Cardiac muscle cell (in vitro differentiated cells and primary cell): ENCODE measurements at regions not wholly inside any gene's neighbourhood (a gene's known extent, or its start where the extent isn't known, plus 50 kb on each side); places are given as distances from the start of the nearest gene placed in this dataset.
A peak's percentile ranks its signal among the peaks of the same experiment; 100 is the strongest.

Experiments used
- DNase-seq, 2 donors: peaks; one replicate each; pipeline versions ENCODE4 v3.0.0 to v3.0.0-alpha.2; 2010 to 2017; ENCODE audit warnings: low read depth in 1 of 2, low spot score in 1 of 2
- H3K27ac ChIP-seq: fragments of 200-600 bp; sonication (generic); 2 replicates; pipeline ENCODE4 v1.5.1; 2016
- H3K27me3 ChIP-seq: fragments of 200-600 bp; sonication (generic); 2 replicates; pipeline ENCODE4 v1.6.0; 2016; ENCODE audit warnings: control low read depth
- H3K36me3 ChIP-seq: fragments of 200-600 bp; sonication (generic); 2 replicates; pipeline ENCODE4 v1.5.1; 2016; ENCODE audit warnings: control low read depth
- H3K4me1 ChIP-seq: fragments of 200-600 bp; sonication (generic); 2 replicates; pipeline ENCODE4 v1.8.1; 2017; ENCODE audit warnings: low read depth, mild to moderate bottlenecking, mixed run types
- H3K4me3 ChIP-seq: fragments of 200-600 bp; sonication (generic); 2 replicates; pipeline ENCODE4 v1.5.1; 2016; ENCODE audit warnings: mild to moderate bottlenecking
- H3K9me3 ChIP-seq: fragments of 200-600 bp; sonication (generic); 2 replicates; pipeline ENCODE4 v1.5.1; 2017; ENCODE audit warnings: low read depth, mild to moderate bottlenecking, control low read depth
- TF ChIP-seq, protein P1 (sequence below): IDR thresholded peaks from 2 replicates; pipeline ENCODE4 v1.5.1; 2012; ENCODE audit warnings: low read depth, mild to moderate bottlenecking, low read length

DNA sequence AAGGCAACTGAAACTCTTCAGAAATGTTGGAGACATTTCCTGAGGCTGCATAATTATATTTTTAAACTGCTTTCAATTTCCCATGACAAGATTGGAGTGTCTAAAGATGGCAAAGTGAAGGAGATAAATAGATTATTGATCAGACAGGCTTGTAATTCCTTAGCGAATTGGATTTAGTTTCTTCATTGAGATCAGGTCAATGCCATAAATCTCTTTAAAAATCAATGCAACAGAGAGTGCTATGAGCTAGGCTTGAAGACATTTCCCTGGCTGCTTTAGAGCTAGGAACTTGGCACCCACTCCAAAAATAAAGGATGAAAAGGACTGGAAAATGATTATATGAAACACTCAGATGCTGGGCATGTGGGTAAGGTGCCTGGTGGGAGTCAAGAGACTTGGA is 828.4 kb downstream of the TLR4 start:
- H3K36me3 ChIP-seq, result no peaks in the 10 kb centered on the region
- no peaks in the 10 kb centered on the region for H3K9me3 ChIP-seq
- DNase-seq, result no peak
- H3K27ac ChIP-seq, result no peak overlapping the region
- no peak overlapping the region for H3K4me3 ChIP-seq
- H3K4me1 ChIP-seq, result peaks cover 8% of the 10 kb centered on the region
- TF ChIP-seq, protein P1, sequence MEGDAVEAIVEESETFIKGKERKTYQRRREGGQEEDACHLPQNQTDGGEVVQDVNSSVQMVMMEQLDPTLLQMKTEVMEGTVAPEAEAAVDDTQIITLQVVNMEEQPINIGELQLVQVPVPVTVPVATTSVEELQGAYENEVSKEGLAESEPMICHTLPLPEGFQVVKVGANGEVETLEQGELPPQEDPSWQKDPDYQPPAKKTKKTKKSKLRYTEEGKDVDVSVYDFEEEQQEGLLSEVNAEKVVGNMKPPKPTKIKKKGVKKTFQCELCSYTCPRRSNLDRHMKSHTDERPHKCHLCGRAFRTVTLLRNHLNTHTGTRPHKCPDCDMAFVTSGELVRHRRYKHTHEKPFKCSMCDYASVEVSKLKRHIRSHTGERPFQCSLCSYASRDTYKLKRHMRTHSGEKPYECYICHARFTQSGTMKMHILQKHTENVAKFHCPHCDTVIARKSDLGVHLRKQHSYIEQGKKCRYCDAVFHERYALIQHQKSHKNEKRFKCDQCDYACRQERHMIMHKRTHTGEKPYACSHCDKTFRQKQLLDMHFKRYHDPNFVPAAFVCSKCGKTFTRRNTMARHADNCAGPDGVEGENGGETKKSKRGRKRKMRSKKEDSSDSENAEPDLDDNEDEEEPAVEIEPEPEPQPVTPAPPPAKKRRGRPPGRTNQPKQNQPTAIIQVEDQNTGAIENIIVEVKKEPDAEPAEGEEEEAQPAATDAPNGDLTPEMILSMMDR, result no peak
- no peaks in the 10 kb centered on the region for H3K27me3 ChIP-seq

DNA sequence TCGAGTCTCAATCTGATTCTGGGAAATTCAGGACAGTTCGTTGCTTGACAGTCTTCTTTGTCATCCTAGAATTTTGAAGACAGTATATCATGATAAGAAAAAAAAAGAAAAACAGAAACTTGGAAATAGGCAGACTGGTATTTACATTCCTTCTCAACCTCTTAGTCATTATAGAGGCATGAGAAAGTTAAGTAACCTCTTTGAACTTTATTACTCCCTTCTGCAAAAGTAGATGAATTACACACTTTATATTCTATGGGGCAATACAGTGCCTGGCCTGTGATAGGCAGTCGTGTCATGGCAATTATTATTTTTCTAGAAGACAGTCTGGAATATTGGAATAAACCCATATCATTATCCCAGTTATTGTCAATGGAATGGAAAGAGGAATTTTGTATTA is 828.9 kb downstream of the TLR4 start:
- Histone ChIP-seq H3K27ac (no peak overlapping the region), H3K4me3 (no peak overlapping the region), H3K27me3 (no peaks in the 10 kb centered on the region), H3K36me3 (no peaks in the 10 kb centered on the region), H3K4me1 (peaks cover 8% of the 10 kb centered on the region), H3K9me3 (no peaks in the 10 kb centered on the region)
- no peak for DNase-seq
- TF ChIP-seq, protein P1, result no peak

DNA sequence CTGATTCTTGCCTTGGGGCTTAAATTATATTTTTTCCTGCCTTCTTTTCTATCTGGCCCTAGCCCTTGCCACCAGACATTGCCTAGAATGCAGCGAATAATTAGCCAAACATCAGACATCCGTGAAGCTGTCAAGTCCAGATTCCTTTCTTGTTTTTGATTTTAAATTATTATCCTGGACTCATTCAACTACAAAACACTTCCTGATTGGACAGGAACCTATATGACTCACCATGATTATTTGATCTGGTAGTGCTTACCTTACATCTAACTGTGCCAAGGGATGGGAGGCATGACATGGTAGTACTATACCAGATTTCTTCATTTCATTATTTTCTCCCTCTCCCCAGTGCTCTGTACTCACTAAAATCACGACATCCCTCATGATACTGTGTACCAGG is 829.6 kb downstream of the TLR4 start:
- no peaks in the 10 kb centered on the region for H3K9me3 ChIP-seq
- H3K27ac ChIP-seq, result no peak overlapping the region
- H3K27me3 ChIP-seq, result no peaks in the 10 kb centered on the region
- no peak overlapping the region for H3K4me3 ChIP-seq
- DNase-seq, result no peak
- peaks cover 7% of the 10 kb centered on the region for H3K4me1 ChIP-seq
- TF ChIP-seq, protein P1, result no peak
- H3K36me3 ChIP-seq, result no peaks in the 10 kb centered on the region

DNA sequence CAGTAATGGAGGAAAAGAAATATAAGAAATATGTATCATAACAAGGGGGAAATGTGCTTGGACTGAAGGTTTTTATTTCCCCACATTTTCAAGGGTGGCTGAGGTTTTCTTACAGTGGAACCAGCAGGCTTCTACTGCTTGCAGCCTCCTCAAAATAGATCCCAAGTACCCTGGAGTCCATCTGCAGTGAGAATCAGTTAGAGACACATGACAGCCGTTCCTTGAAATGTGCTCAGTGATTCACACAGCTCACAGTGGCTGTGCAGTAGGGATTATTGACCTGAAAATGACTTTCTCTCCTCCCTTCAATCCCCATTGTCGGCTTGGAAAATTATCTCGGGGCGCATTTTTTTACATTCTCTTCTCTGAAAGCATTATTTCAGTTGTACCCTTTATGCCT is 832.0 kb downstream of the TLR4 start:
- Histone ChIP-seq H3K27ac (no peak overlapping the region), H3K4me3 (no peak overlapping the region), H3K27me3 (no peaks in the 10 kb centered on the region), H3K9me3 (no peaks in the 10 kb centered on the region), H3K36me3 (no peaks in the 10 kb centered on the region), H3K4me1 (no peaks in the 10 kb centered on the region)
- DNase-seq, result peak in 1 of 2 donors; percentile 9
- TF ChIP-seq, protein P1, result no peak

DNA sequence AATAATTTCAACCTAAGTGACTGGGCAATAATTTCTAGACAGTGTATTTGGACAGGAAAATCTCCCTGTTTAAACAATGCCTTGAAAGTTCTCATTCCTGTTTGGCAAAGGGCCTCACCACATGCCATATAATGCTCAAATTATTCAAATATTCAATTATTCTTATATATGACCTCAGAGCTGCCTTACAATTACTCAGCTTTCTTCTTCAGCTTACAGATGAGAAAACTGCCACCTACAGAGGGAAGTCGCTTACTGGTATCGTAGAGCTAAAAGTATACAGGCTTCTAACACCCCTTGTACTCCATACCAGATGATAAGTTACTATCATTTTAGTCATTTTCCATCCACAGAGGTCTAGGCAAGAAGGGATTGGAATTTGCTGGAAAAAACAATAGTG is 830.3 kb downstream of the BRINP1 start:
- no peaks in the 10 kb centered on the region for H3K4me1 ChIP-seq
- no peak for DNase-seq
- no peaks in the 10 kb centered on the region for H3K36me3 ChIP-seq
- TF ChIP-seq, protein P1, result no peak
- no peaks in the 10 kb centered on the region for H3K9me3 ChIP-seq
- no peak overlapping the region for H3K4me3 ChIP-seq
- no peaks in the 10 kb centered on the region for H3K27me3 ChIP-seq
- no peak overlapping the region for H3K27ac ChIP-seq

DNA sequence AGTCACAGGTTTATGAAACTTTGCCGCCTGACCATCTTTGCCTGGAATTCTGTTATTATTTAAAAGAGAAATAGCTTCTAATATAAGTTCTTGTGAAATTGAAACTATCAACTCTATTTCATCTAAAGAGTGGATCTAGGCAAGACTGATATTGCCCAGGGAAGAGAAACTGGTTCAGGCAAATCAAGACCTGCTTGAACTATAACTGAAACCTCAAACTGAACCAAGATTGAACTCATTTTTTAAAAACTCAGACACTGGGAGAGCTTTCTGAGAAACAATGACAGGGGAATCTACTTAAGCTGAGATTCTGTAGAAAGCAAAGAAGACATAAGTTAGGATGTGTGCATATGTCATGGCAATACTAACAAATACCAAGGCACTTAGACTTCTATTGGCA is 815.8 kb downstream of the BRINP1 start:
- H3K27ac ChIP-seq, result no peak overlapping the region
- H3K4me1 ChIP-seq, result no peaks in the 10 kb centered on the region
- no peaks in the 10 kb centered on the region for H3K9me3 ChIP-seq
- TF ChIP-seq, protein P1, result no peak
- H3K27me3 ChIP-seq, result no peaks in the 10 kb centered on the region
- no peak overlapping the region for H3K4me3 ChIP-seq
- no peak for DNase-seq
- no peaks in the 10 kb centered on the region for H3K36me3 ChIP-seq
